GM18951 (cell line): ENCODE measurements at regions not wholly inside any gene's neighbourhood (a gene's known extent, or its start where the extent isn't known, plus 50 kb on each side); places are given as distances from the start of the nearest gene placed in this dataset.

ENCODE experiments used
- POLR2A ChIP-seq: IDR thresholded peaks from 4 replicates; pipeline ENCODE4 v1.6.1; 2011; ENCODE audit warnings: mild to moderate bottlenecking; ENCODE audit not compliant: insufficient read length, insufficient read depth; ENCODE audit errors: extremely low read depth
- in situ Hi-C: fragments of 300-500 bp; cut with MboI; formaldehyde crosslinking; loops from one replicate; pipeline ENCODE4 v1.12.0; 2022; ENCODE audit warnings: low sequenced_read_pairs, mixed read lengths, inconsistent platforms; ENCODE audit not compliant: unreplicated experiment

- TF ChIP-seq POLR2A, result no peak
- in situ Hi-C loops, result no loop called here
These were observed 294.1 kb upstream of the RUNX1 start for GRCh38 chr21:35343046-35343819.

DNA sequence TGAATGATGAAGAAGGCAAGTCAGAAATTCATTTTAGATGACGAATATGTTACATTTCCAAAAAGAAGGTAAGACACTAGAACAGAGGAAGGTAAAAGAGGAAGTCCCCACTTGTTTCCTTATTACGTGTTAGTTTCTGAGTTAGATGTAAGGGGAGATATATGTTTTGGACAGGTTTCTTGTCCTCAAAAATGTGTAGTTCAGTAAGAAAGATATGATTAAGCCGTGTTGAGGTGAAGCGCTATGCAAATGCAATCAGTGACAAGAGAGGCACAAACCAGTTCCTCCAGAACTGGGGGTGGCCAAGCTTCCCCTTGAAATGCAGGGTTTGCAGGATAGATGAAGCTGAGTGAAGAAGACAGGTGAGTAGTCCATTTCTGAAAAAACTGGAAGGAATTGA lies 293.3 kb upstream of the RUNX1 start:
- in situ Hi-C loops, result no loop called here
- TF ChIP-seq POLR2A, result no peak

DNA sequence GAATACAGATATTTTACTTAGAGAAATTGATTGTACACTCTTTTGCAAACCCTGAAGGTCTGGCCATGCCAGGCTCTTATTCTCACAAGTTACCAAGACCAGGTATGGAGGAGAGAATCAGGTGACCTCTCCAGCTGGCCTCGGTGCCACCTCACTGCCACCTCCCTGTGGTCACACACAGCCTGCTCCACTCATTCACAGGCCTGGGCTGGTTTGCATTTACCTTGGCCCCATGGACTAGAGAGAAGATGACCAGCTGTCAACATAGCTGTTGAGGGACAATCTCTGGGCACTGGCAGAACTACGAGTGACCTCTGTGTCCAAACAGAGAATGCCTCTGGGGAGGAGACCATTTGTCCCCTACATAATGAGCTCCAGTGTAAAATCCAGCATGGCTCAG lies 291.2 kb upstream of the RUNX1 start:
- in situ Hi-C loops, result no loop called here
- no peak for TF ChIP-seq POLR2A

- in situ Hi-C loops, result no loop called here
- TF ChIP-seq POLR2A, result no peak
These were observed 290.0 kb upstream of the RUNX1 start for GRCh38 chr21:35338881-35339632.

- TF ChIP-seq POLR2A, result no peak
- in situ Hi-C loops, result no loop called here
These were observed 289.2 kb upstream of the RUNX1 start for GRCh38 chr21:35338281-35338680.

DNA sequence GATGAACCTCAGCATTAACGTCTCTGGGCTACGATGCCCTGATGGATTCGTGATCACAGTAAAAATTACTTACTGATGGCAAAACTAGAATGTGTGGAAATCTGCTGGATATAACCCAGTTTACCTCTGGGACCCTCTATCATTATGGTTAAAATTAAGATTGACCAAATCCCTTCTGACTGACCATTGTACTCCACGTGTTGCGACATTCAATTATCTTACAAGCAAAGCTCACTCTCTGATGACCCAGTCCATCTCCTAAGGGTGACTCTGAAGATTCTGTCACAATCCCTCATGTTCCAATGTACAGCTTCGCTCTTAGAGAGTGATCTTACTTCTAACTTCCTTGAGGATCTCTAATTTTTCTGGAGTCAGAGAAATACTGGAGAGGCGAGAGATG lies 288.5 kb upstream of the RUNX1 start:
- no peak for TF ChIP-seq POLR2A
- in situ Hi-C loops, result no loop called here

GRCh38 chr21:35336534-35336933 lies 287.4 kb upstream of the RUNX1 start:
- in situ Hi-C loops, result no loop called here
- no peak for TF ChIP-seq POLR2A

- in situ Hi-C loops, result no loop called here
- no peak for TF ChIP-seq POLR2A
These were observed 286.9 kb upstream of the RUNX1 start for GRCh38 chr21:35335951-35336446.

GRCh38 chr21:35333831-35334618 lies 284.9 kb upstream of the RUNX1 start:
- no peak for TF ChIP-seq POLR2A
- in situ Hi-C loops, result no loop called here

- no peak for TF ChIP-seq POLR2A
- in situ Hi-C loops, result no loop called here
These were observed 283.8 kb upstream of the RUNX1 start for GRCh38 chr21:35332841-35333426.

DNA sequence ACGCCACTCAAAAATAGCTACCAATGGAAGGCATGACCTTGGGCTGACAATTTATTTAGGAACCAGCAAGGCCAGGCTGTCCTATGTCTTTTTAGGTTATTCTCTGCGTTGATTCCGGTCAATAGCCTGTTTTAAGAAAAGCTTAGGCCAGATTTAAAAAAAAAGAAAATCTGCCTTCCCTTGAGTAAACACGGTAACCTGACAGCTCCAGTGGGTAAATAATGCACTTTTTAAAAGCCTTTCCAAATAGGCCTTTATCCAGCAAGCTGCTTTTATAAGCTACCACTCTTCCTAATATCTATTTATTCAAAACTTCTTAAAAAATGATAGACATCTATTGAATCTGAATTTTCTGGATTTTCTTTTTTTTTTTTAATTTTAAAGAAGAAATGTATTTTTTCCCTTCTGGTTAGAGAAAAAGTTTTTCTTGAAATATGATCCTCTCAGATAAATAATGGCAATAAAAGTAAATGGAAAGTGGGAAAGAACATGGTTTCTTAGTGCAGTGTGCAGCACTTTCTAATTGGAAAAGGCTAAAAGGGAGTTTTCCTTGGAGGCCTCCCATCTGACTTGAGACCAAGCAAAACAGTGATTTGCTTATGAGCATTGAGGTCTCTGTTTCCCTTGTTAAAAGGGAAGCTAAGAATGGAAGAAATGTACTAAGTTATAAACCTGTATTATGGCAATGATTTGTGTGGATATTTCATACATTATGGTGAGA lies 281.0 kb upstream of the RUNX1 start:
- in situ Hi-C loops, result no loop called here

DNA sequence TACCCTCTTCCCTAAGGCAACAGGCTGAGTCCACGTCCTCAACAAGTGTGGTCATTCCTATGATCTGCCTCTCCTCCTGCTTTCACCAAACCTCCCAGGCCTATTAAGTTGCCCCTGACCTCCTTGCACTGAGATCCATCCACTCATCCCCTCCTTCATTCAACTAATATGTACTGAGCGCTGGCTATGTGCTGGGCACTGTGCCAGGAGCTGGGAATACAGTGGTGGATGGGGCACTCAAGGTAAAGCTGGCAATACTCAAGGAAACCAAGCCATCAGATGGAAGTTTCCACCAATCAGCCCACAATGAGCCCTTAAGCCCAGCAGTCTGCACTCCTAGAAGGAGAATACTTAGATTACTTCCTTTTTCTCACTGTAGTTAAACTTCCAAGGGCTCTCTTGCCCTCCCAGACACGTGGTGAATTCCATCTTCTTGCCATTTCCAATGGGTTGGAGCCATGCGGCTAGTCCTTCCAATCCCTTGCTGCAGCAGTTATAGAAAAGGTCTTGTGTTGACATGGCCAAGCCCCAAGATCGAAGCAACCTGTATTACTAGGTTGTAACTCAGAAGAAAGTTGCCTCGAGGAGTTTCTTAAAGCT lies 279.9 kb upstream of the RUNX1 start:
- TF ChIP-seq POLR2A, result no peak
- in situ Hi-C loops, result no loop called here

More for the DNA sequence above, 281.0 kb upstream of the RUNX1 start:
- no peak for TF ChIP-seq POLR2A
